IMR-90 (cell line): ENCODE measurements at regions not wholly inside any gene's neighbourhood (a gene's known extent, or its start where the extent isn't known, plus 50 kb on each side); places are given as distances from the start of the nearest gene placed in this dataset.

Experiments used
- ATAC-seq: fragments of 200-7000 bp; cut with Tn5 transposase; 2 replicates; pipeline ENCODE4 v1.9.1; 2020; ENCODE audit warnings: low read depth, mild to moderate bottlenecking, moderate library complexity
- BruUV-seq: library from RNA; stranded (reverse); fragments of 400-500 nt; replicated peaks from 2 replicates; lab custom pipeline; 2021; lab: Mats Ljungman, UMichigan
- CTCF ChIA-PET: fragments of 300-600 bp; formaldehyde crosslinking; extraction: SDS; loops from one replicate; lab custom pipeline; 2021; ENCODE audit warnings: antibody characterized with exemption; lab: Yijun Ruan, JAX
- POLR2A ChIA-PET: fragments of 300-600 bp; sonication (Branson Sonifier 250); formaldehyde crosslinking; loops from one replicate; lab custom pipeline; 2022; ENCODE audit warnings: antibody characterized with exemption; ENCODE audit not compliant: unreplicated experiment; lab: Charles Lee
- DNase-seq: peaks from one replicate; pipeline ENCODE4 v3.0.0; 2013
- H2AFZ ChIP-seq: replicated peaks from 2 replicates; pipeline ENCODE3; 2013; ENCODE audit warnings: low read length, mild to moderate bottlenecking; ENCODE audit not compliant: poor library complexity
- H2AK5ac ChIP-seq: 2 replicates; pipeline ENCODE4 v1.6.1; 2013; ENCODE audit warnings: low read depth, low read length, inconsistent platforms
- H2AK9ac ChIP-seq: replicated peaks from 2 replicates; pipeline ENCODE3; 2013; ENCODE audit warnings: mild to moderate bottlenecking, low read depth, low read length, moderate library complexity; ENCODE audit not compliant: poor library complexity
- H2BK120ac ChIP-seq: 2 replicates; pipeline ENCODE4 v1.6.1; 2013; ENCODE audit warnings: low read depth, low read length, inconsistent platforms
- H2BK15ac ChIP-seq: 3 replicates; pipeline ENCODE4 v1.6.1; 2013; ENCODE audit warnings: low read depth, low read length, inconsistent platforms
- H2BK20ac ChIP-seq: 2 replicates; pipeline ENCODE4 v1.6.1; 2013; ENCODE audit warnings: low read depth, mild to moderate bottlenecking, inconsistent platforms, low read length, moderate library complexity
- H2BK5ac ChIP-seq: 2 replicates; pipeline ENCODE4 v1.6.1; 2013; ENCODE audit warnings: mild to moderate bottlenecking, low read depth, low read length, inconsistent platforms; ENCODE audit not compliant: poor library complexity, severe bottlenecking
- H3K14ac ChIP-seq: replicated peaks from 2 replicates; pipeline ENCODE4 v1.6.1; 2013; ENCODE audit warnings: low read depth, low read length, inconsistent platforms
- H3K18ac ChIP-seq: 2 replicates; pipeline ENCODE4 v1.6.1; 2013; ENCODE audit warnings: low read depth, low read length, control low read depth
- H3K23ac ChIP-seq: 2 replicates; pipeline ENCODE4 v1.6.1; 2013; ENCODE audit warnings: low read depth, low read length, inconsistent platforms
- H3K27ac ChIP-seq: 2 replicates; pipeline ENCODE4 v1.5.1; 2013; ENCODE audit warnings: mild to moderate bottlenecking, control low read depth, low read length; ENCODE audit not compliant: insufficient read depth
- H3K27me3 ChIP-seq: 2 replicates; pipeline ENCODE4 v1.6.1; 2013; ENCODE audit warnings: low read length; ENCODE audit not compliant: control insufficient read depth, insufficient read depth
- H3K36me3 ChIP-seq: 2 replicates; pipeline ENCODE4 v1.6.1; 2013; ENCODE audit warnings: low read length, mixed read lengths; ENCODE audit not compliant: control insufficient read depth, insufficient read depth
- H3K4ac ChIP-seq: 2 replicates; pipeline ENCODE4 v1.6.1; 2013; ENCODE audit warnings: low read depth, low read length, inconsistent platforms
- H3K4me1 ChIP-seq: 2 replicates; pipeline ENCODE4 v1.6.1; 2013; ENCODE audit warnings: low read length, mixed read lengths; ENCODE audit not compliant: control insufficient read depth, insufficient read depth
- H3K4me2 ChIP-seq: 2 replicates; pipeline ENCODE4 v1.6.1; 2013; ENCODE audit warnings: low read depth, mild to moderate bottlenecking, control low read depth, low read length, moderate library complexity
- H3K4me3 ChIP-seq: 2 replicates; pipeline ENCODE4 v1.5.1; 2013; ENCODE audit warnings: low read depth, mild to moderate bottlenecking, control low read depth, low read length, moderate library complexity; ENCODE audit not compliant: insufficient read depth
- H3K56ac ChIP-seq: 2 replicates; pipeline ENCODE4 v1.6.1; 2013; ENCODE audit warnings: low read length, inconsistent platforms; ENCODE audit not compliant: insufficient read depth; ENCODE audit errors: extremely low read depth
- H3K79me1 ChIP-seq, 2 experiments: 2 replicates each; pipeline ENCODE4 v1.6.1; 2013; ENCODE audit warnings: low read length in 2 of 2, inconsistent platforms in 1 of 2, low read depth in 1 of 2
- H3K9ac ChIP-seq: 2 replicates; pipeline ENCODE4 v1.6.1; 2013; ENCODE audit warnings: low read depth, low read length, control low read depth
- H3K9me1 ChIP-seq: 2 replicates; pipeline ENCODE4 v1.6.1; 2013; ENCODE audit warnings: low read length, inconsistent platforms; ENCODE audit not compliant: insufficient read depth
- H3K9me3 ChIP-seq: 2 replicates; pipeline ENCODE4 v1.6.1; 2013; ENCODE audit warnings: low read length; ENCODE audit not compliant: control insufficient read depth, insufficient read depth
- H4K20me1 ChIP-seq: 2 replicates; pipeline ENCODE4 v1.6.1; 2013; ENCODE audit warnings: low read length, inconsistent platforms; ENCODE audit not compliant: insufficient read depth
- H4K5ac ChIP-seq: 2 replicates; pipeline ENCODE4 v1.6.1; 2013; ENCODE audit warnings: mild to moderate bottlenecking, low read depth, low read length, control low read depth
- H4K8ac ChIP-seq, 2 experiments: 2 replicates each; pipeline ENCODE4 v1.6.1; 2013; ENCODE audit warnings: low read depth in 2 of 2, low read length in 2 of 2, control low read depth in 1 of 2, inconsistent platforms in 1 of 2
- H4K91ac ChIP-seq: 2 replicates; pipeline ENCODE4 v1.6.1; 2013; ENCODE audit warnings: low read depth, low read length, inconsistent platforms; ENCODE audit not compliant: insufficient read depth
- BHLHE40 ChIP-seq: fragments of 150-350 bp; IDR thresholded peaks from 2 replicates; pipeline ENCODE4 v1.6.1; 2016; ENCODE audit warnings: mild to moderate bottlenecking, low read depth, low read length
- FOS ChIP-seq: fragments of 150-350 bp; IDR thresholded peaks from 2 replicates; pipeline ENCODE4 v1.6.1; 2016; ENCODE audit warnings: low read depth, low read length
- MAZ ChIP-seq: IDR thresholded peaks from 2 replicates; pipeline ENCODE4 v1.6.1; 2012; ENCODE audit warnings: low read depth, mild to moderate bottlenecking, low read length, improper control_type of control experiment, moderate library complexity, borderline replicate concordance
- MXI1 ChIP-seq: IDR thresholded peaks from 2 replicates; pipeline ENCODE4 v1.6.1; 2012; ENCODE audit warnings: low read depth, mild to moderate bottlenecking, low read length, moderate library complexity, borderline replicate concordance
- NFE2L2 ChIP-seq: fragments of 150-350 bp; IDR thresholded peaks from 2 replicates; pipeline ENCODE4 v1.6.1; 2016; ENCODE audit warnings: low read depth, mild to moderate bottlenecking, low read length
- RAD21 ChIP-seq: IDR thresholded peaks from 2 replicates; pipeline ENCODE4 v1.6.1; 2012; ENCODE audit warnings: low read length, improper control_type of control experiment
- RCOR1 ChIP-seq: IDR thresholded peaks from 2 replicates; pipeline ENCODE4 v1.6.1; 2012; ENCODE audit warnings: mild to moderate bottlenecking, low read length, improper control_type of control experiment; ENCODE audit not compliant: insufficient replicate concordance
- RFX5 ChIP-seq: IDR thresholded peaks from 2 replicates; pipeline ENCODE4 v1.8.0; 2012; ENCODE audit warnings: low read depth, mild to moderate bottlenecking, low read length, moderate library complexity
- SMC3 ChIP-seq: fragments of 150-350 bp; IDR thresholded peaks from 2 replicates; pipeline ENCODE4 v1.6.1; 2016; ENCODE audit warnings: low read depth, mild to moderate bottlenecking, antibody characterized with exemption, low read length, moderate library complexity
- USF2 ChIP-seq: fragments of 150-350 bp; IDR thresholded peaks from 2 replicates; pipeline ENCODE4 v1.6.1; 2017; ENCODE audit warnings: mild to moderate bottlenecking, antibody characterized with exemption, low read length, low read depth
- WGBS, 2 experiments: methylation state at CpG; one replicate each; pipeline versions ENCODE4 v1.1.5 to v1.1.7; 2013; ENCODE audit warnings: missing lambda C conversion rate in 2 of 2; ENCODE audit not compliant: insufficient read length in 1 of 2; ENCODE audit errors: extremely low coverage in 2 of 2; 5-methylcytosine and 5-hydroxymethylcytosine counted together
- dilution Hi-C: fragments of 300-500 bp; cut with HindIII; formaldehyde crosslinking; loops from one replicate; pipeline ENCODE4 v1.14.3; 2018; ENCODE audit warnings: low sequenced_read_pairs; ENCODE audit not compliant: unreplicated experiment
- in situ Hi-C: fragments of 300-500 bp; cut with MboI; formaldehyde crosslinking; loops from 3 replicates; pipeline ENCODE4 v1.14.3; 2019; ENCODE audit warnings: low sequenced_read_pairs, inconsistent platforms, mixed read lengths
- intact Hi-C: fragments of 100-400 bp; cut with micrococcal nuclease; formaldehyde crosslinking; loops from 2 replicates; pipeline ENCODE4 v1.10.0; 2022

DNA sequence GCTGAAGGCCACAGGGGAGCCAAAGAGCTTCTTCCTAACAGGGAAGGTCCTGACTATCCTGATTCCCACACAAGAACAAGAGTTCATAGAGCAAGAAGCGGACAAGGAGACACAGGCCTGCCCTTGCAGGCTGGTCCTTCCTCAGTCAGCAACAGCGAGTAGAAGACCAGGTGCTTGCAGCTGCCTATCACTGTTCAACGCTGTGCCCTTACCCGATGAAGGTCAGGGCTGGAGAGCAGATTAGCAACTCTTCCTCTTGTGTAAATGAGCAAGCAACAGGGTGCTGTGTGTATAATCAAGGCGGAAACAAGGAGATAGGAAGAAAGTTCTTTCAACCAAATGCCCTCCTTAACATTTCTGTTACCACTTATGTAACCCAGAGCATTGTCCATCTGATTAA lies 115.3 kb upstream of the SPACA1 start:
- no peak overlapping the region for H2AFZ ChIP-seq
- TF ChIP-seq RCOR1 (no peak), RAD21 (no peak), BHLHE40 (no peak), NFE2L2 (no peak), RFX5 (no peak), MXI1 (no peak), MAZ (no peak), FOS (no peak), SMC3 (no peak), USF2 (no peak)
- BruUV-seq, result no TSS peak
- no peak overlapping the region for H2AK9ac ChIP-seq
- CTCF ChIA-PET, result no interaction called here
- no peak overlapping the region for H3K27ac ChIP-seq
- no peak overlapping the region for H4K8ac ChIP-seq
- no peaks in the 10 kb centered on the region for H3K36me3 ChIP-seq
- no peak overlapping the region for H4K5ac ChIP-seq
- WGBS, 2 experiments, result no CpG with 5 or more reads among the region's 5 CpGs
- H3K4me2 ChIP-seq, result no peak overlapping the region
- H3K56ac ChIP-seq, result no peak overlapping the region
- H2BK5ac ChIP-seq, result no peak overlapping the region
- H3K4me3 ChIP-seq, result no peak overlapping the region
- intact Hi-C loops, result no loop called here
- in situ Hi-C loops, result loop anchor here (5.0 to 25.0 kb wide), 2 partner anchors 855 to 940 kb away; no protein-coding TSS in a partner anchor
- H3K14ac ChIP-seq, result no peak overlapping the region
- H2BK20ac ChIP-seq, result no peak overlapping the region
- POLR2A ChIA-PET, result no interaction called here
- no peaks in the 10 kb centered on the region for H4K20me1 ChIP-seq
- H3K9me1 ChIP-seq, result no peaks in the 10 kb centered on the region
- H2BK120ac ChIP-seq, result no peak overlapping the region
- H3K9ac ChIP-seq, result no peak overlapping the region
- ATAC-seq (no peak), DNase-seq (no peak)
- H3K18ac ChIP-seq, result no peak overlapping the region
- H3K9me3 ChIP-seq, result no peaks in the 10 kb centered on the region
- H3K27me3 ChIP-seq, result peaks cover 6% of the 10 kb centered on the region; the same call in 1 of the 2 replicates
- no peak overlapping the region for H3K23ac ChIP-seq
- no peak overlapping the region for H2BK15ac ChIP-seq
- no peaks in the 10 kb centered on the region for H3K79me1 ChIP-seq
- no peak overlapping the region for H3K4ac ChIP-seq
- H4K91ac ChIP-seq, result no peak overlapping the region
- H3K4me1 ChIP-seq, result no peaks in the 10 kb centered on the region
- H2AK5ac ChIP-seq, result no peak overlapping the region
- dilution Hi-C loops, result no loop called here
